ENCODE measurements at regions not wholly inside any gene's neighbourhood (a gene's known extent, or its start where the extent isn't known, plus 50 kb on each side); places are given as distances from the start of the nearest gene placed in this dataset.

DNA sequence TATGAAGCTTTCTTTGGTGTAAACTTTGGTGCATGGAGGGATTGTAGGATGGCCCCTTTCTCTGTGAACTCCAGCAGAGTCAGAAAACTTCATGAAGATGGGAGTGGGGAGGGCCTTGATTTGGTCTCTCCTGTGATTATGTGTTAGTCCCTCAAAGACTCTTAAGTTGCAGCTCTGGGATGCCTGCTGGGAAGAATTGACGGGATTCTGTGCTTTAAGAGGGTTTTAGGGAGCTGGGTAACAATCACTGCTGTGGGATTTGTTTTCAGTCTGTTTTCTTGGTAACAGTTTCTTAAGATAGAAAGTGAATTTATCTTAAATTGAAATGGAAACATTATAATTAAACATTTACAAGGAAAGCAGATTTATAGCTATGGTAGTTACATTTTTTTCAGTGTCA is 378.1 kb downstream of the AACS start:
- TF ChIP-seq CTCF (conservative IDR thresholded peaks at IDR 0.05 in 1 of 2, IDR thresholded peaks at IDR 0.05 in 1 of 2; ENCODE audit: extremely low read depth in 1 of 2, insufficient read depth in 1 of 2, low read depth in 1 of 2, low read length in 2 of 2) (no peak), EZH2 (IDR thresholded peaks at IDR 0.05; ENCODE audit: borderline replicate concordance, low read length) (no peak)

Measured in mammary epithelial cell (primary cell).